ENCODE measurements at regions not wholly inside any gene's neighbourhood (a gene's known extent, or its start where the extent isn't known, plus 50 kb on each side); places are given as distances from the start of the nearest gene placed in this dataset.

GRCh38 chr7:25068502-25069213 lies 56.4 kb downstream of the CYCS start:
- no peak for TF ChIP-seq CTCF (IDR thresholded peaks at IDR 0.05)
- no peak for TF ChIP-seq EZH2 (IDR thresholded peaks at IDR 0.05; ENCODE audit: borderline replicate concordance, insufficient read depth, low read depth, low read length, poor library complexity, severe bottlenecking)

Measured in B cell (primary cell).